DMS79 (cell line): ENCODE measurements at regions not wholly inside any gene's neighbourhood (a gene's known extent, or its start where the extent isn't known, plus 50 kb on each side); places are given as distances from the start of the nearest gene placed in this dataset.
"Not testable (repeated sequence)": the region's sequence is repeated elsewhere in the genome, so short reads cannot be mapped to it uniquely, and the experiment has no call there.

ENCODE experiments used
- DNase-seq: peaks from one replicate; lab custom pipeline; 2025; lab: John Stamatoyannopoulos, UW

GRCh38 chr6:105726902-105727655 lies 324.2 kb upstream of the PREP start:
- DNase-seq: no peak

- no peak for DNase-seq
Observed at GRCh38 chr6:105714846-105715245, 312.0 kb upstream of the PREP start.

GRCh38 chr6:105713474-105714118 lies 310.7 kb upstream of the PREP start:
- DNase-seq: no peak

- no peak for DNase-seq
Observed at GRCh38 chr6:105711216-105711615, 308.3 kb upstream of the PREP start.

GRCh38 chr6:105705608-105706007 lies 302.7 kb upstream of the PREP start:
- DNase-seq: no peak

GRCh38 chr6:105695461-105695860 lies 292.6 kb upstream of the PREP start:
- no peak for DNase-seq

GRCh38 chr6:105692613-105693215 lies 289.8 kb upstream of the PREP start:
- peak; percentile 35 for DNase-seq

- peak; percentile 5 for DNase-seq
Observed at GRCh38 chr6:105691971-105692370, 289.1 kb upstream of the PREP start.

- no peak for DNase-seq
Observed at GRCh38 chr6:105691081-105691480, 288.2 kb upstream of the PREP start.

- DNase-seq: no peak
Observed at GRCh38 chr6:105688573-105688972, 285.7 kb upstream of the PREP start.

- not testable (repeated sequence) for DNase-seq
Observed at GRCh38 chr6:105686793-105687192, 283.9 kb upstream of the PREP start.

- DNase-seq: no peak
Observed at GRCh38 chr6:105681061-105681460, 278.2 kb upstream of the PREP start.

GRCh38 chr6:105680131-105680530 lies 277.2 kb upstream of the PREP start:
- no peak for DNase-seq

GRCh38 chr6:105678516-105678915 lies 275.6 kb upstream of the PREP start:
- no peak for DNase-seq

- no peak for DNase-seq
Observed at GRCh38 chr6:105677671-105678475, 275.0 kb upstream of the PREP start.

GRCh38 chr6:105676857-105677256 lies 274.0 kb upstream of the PREP start:
- DNase-seq: peak; percentile 28

- DNase-seq: peak; percentile 16
Observed at GRCh38 chr6:105675715-105676397, 273.0 kb upstream of the PREP start.

- not testable (repeated sequence) for DNase-seq
Observed at GRCh38 chr6:105672856-105673538, 270.1 kb upstream of the PREP start.

- DNase-seq: no peak
Observed at GRCh38 chr6:105669232-105669631, 266.4 kb upstream of the PREP start.

- DNase-seq: no peak
Observed at GRCh38 chr6:105667056-105667455, 264.2 kb upstream of the PREP start.

- no peak for DNase-seq
Observed at GRCh38 chr6:105664931-105665330, 262.0 kb upstream of the PREP start.
